ENCODE measurements at regions not wholly inside any gene's neighbourhood (a gene's known extent, or its start where the extent isn't known, plus 50 kb on each side); places are given as distances from the start of the nearest gene placed in this dataset.

- intact Hi-C loops (cut with micrococcal nuclease; ENCODE audit: unreplicated experiment): no loop called here
- peaks cover 13% of the 10 kb centered on the region for H3K4me1 Mint-ChIP-seq (ENCODE audit: low read depth, unreplicated experiment)
- no peaks in the 10 kb centered on the region for H3K27me3 Mint-ChIP-seq (ENCODE audit: insufficient read depth, unreplicated experiment)
- Histone ChIP-seq H3K4me1 (peaks cover 12% of the 10 kb centered on the region), H3K36me3 (ENCODE audit: control insufficient read depth, insufficient read depth, low read length) (no peaks in the 10 kb centered on the region), H3K27me3 (replicated peaks; ENCODE audit: control insufficient read depth, insufficient read depth, low read length) (no peaks in the 10 kb centered on the region), H3K9me3 (no peaks in the 10 kb centered on the region), H3K4me3 (ENCODE audit: low read depth, low read length) (no peak overlapping the region)
- no peak for DNase-seq
- TF ChIP-seq CTCF (IDR thresholded peaks at IDR 0.05; ENCODE audit: insufficient read depth in 1 of 2, low read depth in 1 of 2, low read length in 1 of 2, severe bottlenecking in 1 of 2, unreplicated experiment in 1 of 2): no peak
- H3K27ac Mint-ChIP-seq (ENCODE audit: unreplicated experiment): no peak overlapping the region
- no TSS peak for BruUV-seq (replicated peaks)
- no peaks in the 10 kb centered on the region for H3K9me3 Mint-ChIP-seq (ENCODE audit: unreplicated experiment)
- H3K36me3 Mint-ChIP-seq (ENCODE audit: insufficient read depth, unreplicated experiment): no peaks in the 10 kb centered on the region
- ChIA-PET CTCF (interaction anchor here (1.1 to 1.9 kb wide), 2 partner anchors 47 to 49 kb away, joined by 3 to 4 read pairs; no protein-coding TSS in a partner anchor), POLR2A (no interaction called here)
- H3K4me3 Mint-ChIP-seq (ENCODE audit: unreplicated experiment): no peak overlapping the region
Measured at GRCh38 chr11:116168459-116168787, 604.4 kb downstream of the BUD13 start.

- no peak for TF ChIP-seq CTCF (IDR thresholded peaks at IDR 0.05; ENCODE audit: insufficient read depth in 1 of 2, low read depth in 1 of 2, low read length in 1 of 2, severe bottlenecking in 1 of 2, unreplicated experiment in 1 of 2)
- no peaks in the 10 kb centered on the region for H3K36me3 Mint-ChIP-seq (ENCODE audit: insufficient read depth, unreplicated experiment)
- no peaks in the 10 kb centered on the region for H3K27me3 ChIP-seq (replicated peaks; ENCODE audit: control insufficient read depth, insufficient read depth, low read length)
- ChIA-PET CTCF (interaction anchor here (1.1 to 1.9 kb wide), 2 partner anchors 48 to 49 kb away, joined by 3 to 4 read pairs; no protein-coding TSS in a partner anchor), POLR2A (no interaction called here)
- H3K4me3 ChIP-seq (ENCODE audit: low read depth, low read length): no peak overlapping the region
- no TSS peak for BruUV-seq (replicated peaks)
- H3K36me3 ChIP-seq (ENCODE audit: control insufficient read depth, insufficient read depth, low read length): no peaks in the 10 kb centered on the region
- H3K27ac Mint-ChIP-seq (ENCODE audit: unreplicated experiment): no peak overlapping the region
- H3K4me1 ChIP-seq: peaks cover 12% of the 10 kb centered on the region
- H3K4me3 Mint-ChIP-seq (ENCODE audit: unreplicated experiment): no peak overlapping the region
- H3K4me1 Mint-ChIP-seq (ENCODE audit: low read depth, unreplicated experiment): peaks cover 13% of the 10 kb centered on the region
- no peaks in the 10 kb centered on the region for H3K27me3 Mint-ChIP-seq (ENCODE audit: insufficient read depth, unreplicated experiment)
- H3K9me3 ChIP-seq: no peaks in the 10 kb centered on the region
- intact Hi-C loops (cut with micrococcal nuclease; ENCODE audit: unreplicated experiment): no loop called here
- DNase-seq: no peak
- H3K9me3 Mint-ChIP-seq (ENCODE audit: unreplicated experiment): no peaks in the 10 kb centered on the region
Measured at GRCh38 chr11:116167706-116168458, 604.9 kb downstream of the BUD13 start.

- H3K9me3 ChIP-seq: no peaks in the 10 kb centered on the region
- no peak for DNase-seq
- H3K27me3 Mint-ChIP-seq (ENCODE audit: insufficient read depth, unreplicated experiment): no peaks in the 10 kb centered on the region
- POLR2A ChIA-PET: no interaction called here
- H3K4me1 ChIP-seq: peaks cover 12% of the 10 kb centered on the region
- peaks cover 13% of the 10 kb centered on the region for H3K4me1 Mint-ChIP-seq (ENCODE audit: low read depth, unreplicated experiment)
- BruUV-seq (replicated peaks): no TSS peak
- no peaks in the 10 kb centered on the region for H3K27me3 ChIP-seq (replicated peaks; ENCODE audit: control insufficient read depth, insufficient read depth, low read length)
- H3K36me3 ChIP-seq (ENCODE audit: control insufficient read depth, insufficient read depth, low read length): no peaks in the 10 kb centered on the region
- H3K27ac Mint-ChIP-seq (ENCODE audit: unreplicated experiment): no peak overlapping the region
- CTCF ChIA-PET: interaction anchor here (0.6 to 0.7 kb wide), 2 partner anchors 27 to 638 kb away, joined by 3 read pairs; no protein-coding TSS in a partner anchor
- H3K4me3 Mint-ChIP-seq (ENCODE audit: unreplicated experiment): no peak overlapping the region
- no peak for TF ChIP-seq CTCF (IDR thresholded peaks at IDR 0.05; ENCODE audit: insufficient read depth in 1 of 2, low read depth in 1 of 2, low read length in 1 of 2, severe bottlenecking in 1 of 2, unreplicated experiment in 1 of 2)
- H3K9me3 Mint-ChIP-seq (ENCODE audit: unreplicated experiment): no peaks in the 10 kb centered on the region
- intact Hi-C loops (cut with micrococcal nuclease; ENCODE audit: unreplicated experiment): no loop called here
- H3K36me3 Mint-ChIP-seq (ENCODE audit: insufficient read depth, unreplicated experiment): no peaks in the 10 kb centered on the region
- no peak overlapping the region for H3K4me3 ChIP-seq (ENCODE audit: low read depth, low read length)
Measured at GRCh38 chr11:116166573-116167465, 606.0 kb downstream of the BUD13 start.

Data from Caco-2 (cell line).